ENCODE measurements at regions not wholly inside any gene's neighbourhood (a gene's known extent, or its start where the extent isn't known, plus 50 kb on each side); places are given as distances from the start of the nearest gene placed in this dataset.

GRCh38 chr9:107712390-107712789, 222.8 kb upstream of the KLF4 start:
- no peak for TF ChIP-seq CTCF (IDR thresholded peaks at IDR 0.05; ENCODE audit: extremely low read depth, insufficient read depth, missing control alignments)
- in situ Hi-C loops (cut with MboI; ENCODE audit: low pct_unique_long_range_greater_than_20kb, low sequenced_read_pairs, unreplicated experiment): no loop called here
- no peak for DNase-seq (ENCODE audit: low spot score)

GRCh38 chr9:107711542-107711941, 222.0 kb upstream of the KLF4 start:
- in situ Hi-C loops (cut with MboI; ENCODE audit: low pct_unique_long_range_greater_than_20kb, low sequenced_read_pairs, unreplicated experiment): no loop called here
- TF ChIP-seq CTCF (IDR thresholded peaks at IDR 0.05; ENCODE audit: extremely low read depth, insufficient read depth, missing control alignments): no peak
- DNase-seq (ENCODE audit: low spot score): no peak

GRCh38 chr9:107710953-107711352, 221.4 kb upstream of the KLF4 start:
- in situ Hi-C loops (cut with MboI; ENCODE audit: low pct_unique_long_range_greater_than_20kb, low sequenced_read_pairs, unreplicated experiment): no loop called here
- no peak for TF ChIP-seq CTCF (IDR thresholded peaks at IDR 0.05; ENCODE audit: extremely low read depth, insufficient read depth, missing control alignments)
- no peak for DNase-seq (ENCODE audit: low spot score)

GRCh38 chr9:107710546-107710945, 221.0 kb upstream of the KLF4 start:
- no peak for DNase-seq (ENCODE audit: low spot score)
- TF ChIP-seq CTCF (IDR thresholded peaks at IDR 0.05; ENCODE audit: extremely low read depth, insufficient read depth, missing control alignments): no peak
- in situ Hi-C loops (cut with MboI; ENCODE audit: low pct_unique_long_range_greater_than_20kb, low sequenced_read_pairs, unreplicated experiment): no loop called here

GRCh38 chr9:107708791-107709190, 219.2 kb upstream of the KLF4 start:
- in situ Hi-C loops (cut with MboI; ENCODE audit: low pct_unique_long_range_greater_than_20kb, low sequenced_read_pairs, unreplicated experiment): no loop called here
- no peak for DNase-seq (ENCODE audit: low spot score)
- no peak for TF ChIP-seq CTCF (IDR thresholded peaks at IDR 0.05; ENCODE audit: extremely low read depth, insufficient read depth, missing control alignments)

- no peak for DNase-seq (ENCODE audit: low spot score)
- in situ Hi-C loops (cut with MboI; ENCODE audit: low pct_unique_long_range_greater_than_20kb, low sequenced_read_pairs, unreplicated experiment): no loop called here
Observed at GRCh38 chr9:107707915-107708441, 218.4 kb upstream of the KLF4 start.

More at GRCh38 chr9:107707915-107708441, 218.4 kb upstream of the KLF4 start:
- no peak for TF ChIP-seq CTCF (IDR thresholded peaks at IDR 0.05; ENCODE audit: extremely low read depth, insufficient read depth, missing control alignments)
